SK-N-MC (cell line): ENCODE measurements at regions not wholly inside any gene's neighbourhood (a gene's known extent, or its start where the extent isn't known, plus 50 kb on each side); places are given as distances from the start of the nearest gene placed in this dataset.

ENCODE experiments used
- EZH2 ChIP-seq: fragments of 200-600 bp; sonication (generic); IDR thresholded peaks from one replicate; pipeline ENCODE4 v1.6.1; 2017; ENCODE audit warnings: antibody characterized with exemption
- FOXP2 ChIP-seq: optimal IDR thresholded peaks from 2 replicates; pipeline ENCODE3; 2011; ENCODE audit warnings: mild to moderate bottlenecking, moderate library complexity; ENCODE audit not compliant: insufficient read depth; ENCODE audit errors: extremely low read length, control extremely low read depth
- POLR2AphosphoS5 ChIP-seq: IDR thresholded peaks from 2 replicates; pipeline ENCODE4 v1.6.1; 2012; ENCODE audit warnings: mild to moderate bottlenecking, low read depth, low read length, borderline replicate concordance

- TF ChIP-seq EZH2 (no peak), POLR2AphosphoS5 (no peak), FOXP2 (no peak)
Observed at GRCh38 chr2:6793913-6794312, 71.8 kb downstream of the CMPK2 start.
